ENCODE measurements at regions not wholly inside any gene's neighbourhood (a gene's known extent, or its start where the extent isn't known, plus 50 kb on each side); places are given as distances from the start of the nearest gene placed in this dataset.

DNA sequence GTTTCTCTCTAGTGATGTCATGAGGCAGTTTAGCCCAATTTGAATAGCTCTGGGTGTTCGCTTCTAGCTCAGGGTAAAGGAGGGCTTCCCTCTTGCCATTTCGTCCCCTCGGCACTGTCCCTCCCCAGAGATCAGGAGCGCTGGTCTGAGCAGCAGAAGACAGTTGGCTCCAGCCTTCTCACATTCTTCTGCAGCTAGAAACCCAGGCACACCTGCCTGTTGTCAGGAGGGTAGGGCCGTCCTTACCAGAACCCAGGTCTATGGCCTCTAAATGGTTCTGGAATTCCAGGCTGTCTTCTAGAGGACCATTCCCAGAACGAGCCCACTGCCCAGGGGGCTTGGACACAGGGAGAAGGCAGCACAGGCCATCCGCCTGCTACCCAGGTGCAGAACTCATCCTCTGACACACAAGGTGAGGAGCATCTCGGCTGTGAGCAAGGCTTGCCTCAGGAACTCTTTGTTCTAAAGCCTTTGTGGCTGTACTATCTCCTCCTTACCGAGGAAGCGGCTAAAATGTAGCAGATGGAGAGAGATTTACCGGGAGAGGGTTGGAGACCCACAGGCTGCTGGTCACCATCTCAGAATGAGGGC lies 255.6 kb upstream of the IRX2 start:
- no peak for DNase-seq (ENCODE audit: low read depth in 1 of 2, low spot score in 1 of 2)
- TF ChIP-seq JUND (IDR thresholded peaks at IDR 0.05; ENCODE audit: low read depth), result no peak
- in situ Hi-C loops (cut with HindIII; ENCODE audit: low pct_unique_long_range_greater_than_20kb, low sequenced_read_pairs), result no loop called here

DNA sequence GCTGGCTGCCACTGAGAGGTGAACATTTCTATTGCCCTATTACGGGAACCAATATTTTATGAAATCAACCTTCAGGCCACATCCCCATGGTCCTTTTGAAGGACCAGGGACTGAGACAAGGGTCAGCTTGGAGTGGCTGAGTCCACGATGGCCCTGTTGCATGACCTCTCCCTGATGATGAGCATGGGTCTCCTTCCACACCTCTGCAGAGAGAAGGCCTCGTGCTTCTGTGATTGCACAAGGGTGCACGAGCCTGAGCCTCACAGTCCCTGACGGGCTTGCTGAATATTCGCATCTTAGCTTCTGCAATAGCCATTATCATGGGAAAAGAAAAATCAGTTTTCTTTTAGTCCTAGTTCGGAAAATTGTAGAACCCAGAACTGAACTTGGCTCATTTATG lies 255.0 kb upstream of the IRX2 start:
- in situ Hi-C loops (cut with HindIII; ENCODE audit: low pct_unique_long_range_greater_than_20kb, low sequenced_read_pairs), result no loop called here
- no peak for TF ChIP-seq JUND (IDR thresholded peaks at IDR 0.05; ENCODE audit: low read depth)
- no peak for DNase-seq (ENCODE audit: low read depth in 1 of 2, low spot score in 1 of 2)

DNA sequence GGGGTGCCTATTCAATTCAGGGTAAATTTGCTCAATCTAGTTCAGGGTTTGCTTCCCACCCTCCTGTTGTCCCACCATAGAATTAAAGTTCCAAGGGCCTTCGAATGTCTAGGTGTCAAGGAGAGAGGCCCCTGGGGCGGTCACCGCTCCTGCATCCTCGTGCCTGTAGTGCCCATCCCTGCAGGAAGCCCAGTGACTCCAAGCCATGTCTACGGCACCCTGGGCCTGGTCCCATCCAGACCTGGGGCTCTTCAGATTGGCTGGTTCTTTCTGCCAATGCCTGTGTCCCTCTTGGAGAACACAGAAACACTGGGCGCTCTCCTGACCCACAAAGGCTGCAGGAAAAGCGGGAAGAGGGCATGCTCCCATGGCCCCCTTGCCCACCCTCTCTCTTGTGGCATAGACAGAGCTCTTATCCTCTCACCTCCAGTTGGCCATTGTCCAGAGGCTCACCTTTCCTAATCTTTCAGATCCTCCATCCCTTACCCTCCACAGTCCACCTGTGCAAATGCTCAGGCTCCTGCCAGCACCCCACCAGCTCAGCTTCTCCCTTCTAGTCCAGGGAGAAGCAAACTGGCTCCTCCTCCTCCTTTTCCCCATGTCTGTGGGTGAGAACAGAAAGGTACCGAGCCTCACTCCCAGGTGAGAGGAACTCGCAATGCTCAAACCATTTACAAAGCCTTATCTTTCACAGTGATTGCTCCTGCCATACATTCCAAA lies 253.0 kb upstream of the IRX2 start:
- DNase-seq (ENCODE audit: low read depth in 1 of 2, low spot score in 1 of 2), result no peak
- in situ Hi-C loops (cut with HindIII; ENCODE audit: low pct_unique_long_range_greater_than_20kb, low sequenced_read_pairs), result no loop called here
- TF ChIP-seq JUND (IDR thresholded peaks at IDR 0.05; ENCODE audit: low read depth), result no peak

DNA sequence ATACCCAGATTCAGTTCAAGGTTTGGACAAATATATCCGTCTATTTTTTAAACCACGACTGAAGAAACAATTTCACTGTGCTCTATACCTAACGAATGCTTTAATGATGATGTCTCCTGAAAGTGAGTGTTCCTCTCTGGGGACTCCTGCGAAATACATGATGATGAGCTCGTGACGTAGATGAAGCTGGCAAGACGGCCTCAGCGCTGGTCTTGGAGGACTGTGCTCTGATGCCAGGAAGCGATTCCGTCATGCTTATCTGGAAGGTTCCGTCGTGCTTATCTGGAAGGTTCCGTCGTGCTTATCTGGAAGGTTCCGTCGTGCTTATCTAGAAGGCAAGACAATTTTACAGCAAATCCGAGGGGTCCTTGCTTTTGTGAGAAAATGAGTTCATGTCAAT lies 250.8 kb upstream of the IRX2 start:
- DNase-seq (ENCODE audit: low read depth in 1 of 2, low spot score in 1 of 2), result no peak
- no peak for TF ChIP-seq JUND (IDR thresholded peaks at IDR 0.05; ENCODE audit: low read depth)
- in situ Hi-C loops (cut with HindIII; ENCODE audit: low pct_unique_long_range_greater_than_20kb, low sequenced_read_pairs), result no loop called here

DNA sequence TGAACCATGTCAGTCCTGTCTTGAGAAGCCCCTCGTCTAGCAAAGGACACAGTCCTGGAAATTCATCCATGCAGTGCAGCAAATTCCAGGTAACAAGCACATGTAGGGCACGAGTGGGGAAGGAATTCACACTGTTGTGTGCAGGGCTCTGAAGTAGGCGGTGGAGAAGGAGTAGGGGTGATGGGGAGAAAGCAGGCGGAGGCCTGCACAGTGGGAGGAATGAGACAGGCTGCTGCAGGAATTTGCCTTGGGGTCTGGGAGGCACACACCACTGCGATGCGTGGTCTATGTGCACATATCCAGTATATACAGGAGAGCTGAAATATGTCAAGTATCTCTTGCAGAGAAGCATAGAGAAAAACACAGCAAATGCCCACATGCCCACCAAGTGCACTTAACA lies 249.2 kb upstream of the IRX2 start:
- TF ChIP-seq JUND (IDR thresholded peaks at IDR 0.05; ENCODE audit: low read depth), result no peak
- in situ Hi-C loops (cut with HindIII; ENCODE audit: low pct_unique_long_range_greater_than_20kb, low sequenced_read_pairs), result no loop called here
- DNase-seq (ENCODE audit: low read depth in 1 of 2, low spot score in 1 of 2), result no peak

DNA sequence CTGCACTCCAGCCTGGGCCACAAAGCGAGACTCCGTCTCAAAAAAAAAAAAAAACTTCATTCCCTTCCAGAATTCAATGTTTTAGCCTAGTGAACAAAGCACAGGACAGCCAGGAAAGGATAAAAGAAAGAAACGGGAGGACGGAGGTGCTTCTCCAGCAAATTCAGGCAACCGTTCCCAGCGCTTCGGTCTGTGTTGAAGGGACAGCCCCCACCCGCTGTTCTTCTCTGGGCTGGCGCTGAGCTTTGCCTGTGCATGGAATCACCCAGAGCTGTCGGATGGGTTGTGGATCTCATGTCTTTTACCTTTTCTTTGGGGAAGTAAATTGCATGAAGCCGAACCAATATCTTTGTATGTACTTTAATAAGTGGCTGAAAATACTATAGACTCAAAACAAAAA lies 248.4 kb upstream of the IRX2 start:
- DNase-seq (ENCODE audit: low read depth in 1 of 2, low spot score in 1 of 2), result no peak
- in situ Hi-C loops (cut with HindIII; ENCODE audit: low pct_unique_long_range_greater_than_20kb, low sequenced_read_pairs), result no loop called here
- no peak for TF ChIP-seq JUND (IDR thresholded peaks at IDR 0.05; ENCODE audit: low read depth)

DNA sequence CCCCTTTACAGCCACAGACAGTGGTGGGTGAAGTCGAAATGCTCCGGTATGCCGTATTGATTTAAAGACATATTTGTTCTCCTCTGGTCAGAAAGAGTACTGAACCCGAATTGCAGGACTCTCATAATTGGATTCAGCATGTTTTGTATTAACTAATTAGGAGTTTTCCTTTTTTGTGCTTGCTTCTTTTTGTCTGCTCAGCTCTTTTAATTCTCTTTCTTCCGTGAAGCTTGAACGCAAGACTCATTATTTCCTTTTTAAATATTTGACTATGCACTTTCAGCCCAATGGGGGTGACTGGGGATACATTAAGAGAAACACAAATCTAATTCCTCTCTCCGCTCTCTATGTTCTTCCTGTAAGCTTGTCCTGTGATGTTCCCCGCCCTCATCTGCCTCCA lies 246.6 kb upstream of the IRX2 start:
- no peak for TF ChIP-seq JUND (IDR thresholded peaks at IDR 0.05; ENCODE audit: low read depth)
- in situ Hi-C loops (cut with HindIII; ENCODE audit: low pct_unique_long_range_greater_than_20kb, low sequenced_read_pairs), result no loop called here
- no peak for DNase-seq (ENCODE audit: low read depth in 1 of 2, low spot score in 1 of 2)

DNA sequence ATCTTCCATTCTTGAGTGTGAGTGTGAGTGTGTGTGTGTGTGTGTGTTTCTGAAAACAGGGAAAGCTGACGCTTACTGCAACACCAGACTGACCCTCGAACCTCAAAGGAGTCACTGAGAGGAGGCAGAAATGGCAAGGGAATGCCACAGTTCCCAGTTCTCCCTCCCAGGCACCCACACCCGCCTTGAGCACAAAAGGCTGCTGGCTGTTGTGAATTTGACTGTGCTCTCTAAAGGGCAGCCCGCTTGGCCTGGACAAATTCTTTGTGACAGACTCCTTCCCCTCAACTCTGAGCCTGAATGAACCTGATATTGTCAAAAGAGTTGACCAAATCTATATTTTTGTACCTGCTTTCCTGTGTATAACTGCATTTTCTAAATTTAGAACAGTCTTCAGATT lies 245.7 kb upstream of the IRX2 start:
- no peak for DNase-seq (ENCODE audit: low read depth in 1 of 2, low spot score in 1 of 2)
- in situ Hi-C loops (cut with HindIII; ENCODE audit: low pct_unique_long_range_greater_than_20kb, low sequenced_read_pairs), result no loop called here
- TF ChIP-seq JUND (IDR thresholded peaks at IDR 0.05; ENCODE audit: low read depth), result no peak

DNA sequence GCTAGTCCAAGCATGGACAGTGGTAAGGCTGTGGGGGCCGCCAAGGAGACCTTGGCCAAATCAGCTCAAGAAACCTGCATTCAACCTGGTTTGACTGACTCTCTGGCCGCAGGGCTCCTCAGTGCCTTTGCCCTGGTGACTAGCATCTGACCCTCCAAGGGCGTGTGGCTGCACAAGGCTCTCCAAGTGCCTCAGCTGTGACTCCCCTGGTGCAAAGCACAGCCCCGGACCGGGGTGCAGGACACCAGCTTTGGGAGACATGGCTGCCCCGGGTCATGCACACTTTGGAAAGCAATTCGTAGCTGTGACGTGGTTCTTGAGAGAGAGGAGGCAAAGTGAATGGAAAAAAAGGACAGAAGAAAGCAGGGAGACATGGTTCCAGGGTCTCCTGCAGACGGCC lies 245.2 kb upstream of the IRX2 start:
- no peak for TF ChIP-seq JUND (IDR thresholded peaks at IDR 0.05; ENCODE audit: low read depth)
- no peak for DNase-seq (ENCODE audit: low read depth in 1 of 2, low spot score in 1 of 2)
- in situ Hi-C loops (cut with HindIII; ENCODE audit: low pct_unique_long_range_greater_than_20kb, low sequenced_read_pairs), result no loop called here

DNA sequence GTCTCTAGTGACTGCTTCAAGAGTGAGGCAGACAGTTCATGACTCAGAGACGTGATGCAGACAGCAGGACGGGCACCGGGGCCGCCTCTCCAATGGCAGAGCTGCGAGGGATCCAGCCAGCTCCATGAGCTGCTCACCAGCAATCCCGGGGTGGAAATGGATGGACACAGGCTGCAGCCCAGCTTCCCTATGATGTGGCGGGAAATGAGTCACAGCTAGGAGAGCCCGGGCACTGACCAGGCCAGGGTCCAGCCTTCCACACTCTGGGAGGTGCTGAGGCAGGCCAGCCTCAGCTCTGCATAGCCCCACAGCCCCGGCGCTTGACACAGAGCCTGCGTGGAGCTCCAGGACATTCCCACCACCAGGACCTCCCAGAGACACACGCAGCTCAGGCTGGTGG lies 244.8 kb upstream of the IRX2 start:
- no peak for DNase-seq (ENCODE audit: low read depth in 1 of 2, low spot score in 1 of 2)
- in situ Hi-C loops (cut with HindIII; ENCODE audit: low pct_unique_long_range_greater_than_20kb, low sequenced_read_pairs), result no loop called here
- TF ChIP-seq JUND (IDR thresholded peaks at IDR 0.05; ENCODE audit: low read depth), result no peak

DNA sequence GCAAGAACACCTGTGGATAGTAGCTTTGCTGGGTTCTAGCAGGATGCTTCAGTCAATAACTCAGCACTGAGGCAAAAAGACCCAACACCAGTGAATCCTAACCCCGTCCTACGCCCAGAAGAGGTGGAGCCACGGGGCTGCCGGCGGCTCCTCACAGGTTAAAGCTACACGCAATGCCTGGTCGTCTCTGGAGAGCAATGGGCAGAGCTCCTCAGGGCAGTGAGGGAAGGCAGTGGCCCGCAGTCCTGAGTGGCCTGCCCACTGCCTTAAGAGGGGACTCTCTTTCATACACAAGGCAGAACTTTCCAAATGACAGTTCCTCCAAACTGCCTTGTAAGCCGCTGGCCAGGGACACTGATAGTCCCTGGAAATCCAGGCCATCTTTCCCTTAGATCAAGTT lies 244.2 kb upstream of the IRX2 start:
- TF ChIP-seq JUND (IDR thresholded peaks at IDR 0.05; ENCODE audit: low read depth), result no peak
- DNase-seq (ENCODE audit: low read depth in 1 of 2, low spot score in 1 of 2), result no peak
- in situ Hi-C loops (cut with HindIII; ENCODE audit: low pct_unique_long_range_greater_than_20kb, low sequenced_read_pairs), result no loop called here

DNA sequence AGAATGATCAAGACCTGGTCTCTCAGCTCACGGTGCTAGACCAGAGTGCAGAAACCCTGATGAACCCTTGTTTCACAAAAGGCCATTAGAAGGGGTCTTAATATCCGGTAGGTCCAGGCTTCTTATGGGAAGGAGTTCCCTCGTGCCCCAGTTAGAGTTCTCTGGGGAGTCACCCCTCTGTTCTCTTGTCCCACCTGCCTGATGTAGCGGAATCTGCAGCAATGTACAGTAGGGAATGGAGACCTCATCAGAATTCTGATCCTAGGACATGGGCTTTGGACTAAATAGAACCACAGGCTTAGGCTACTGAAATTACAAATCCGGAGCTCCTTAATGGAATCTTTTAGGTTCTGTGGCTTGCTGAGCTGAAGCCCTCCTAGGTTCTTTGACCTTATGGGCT lies 243.6 kb upstream of the IRX2 start:
- DNase-seq (ENCODE audit: low read depth in 1 of 2, low spot score in 1 of 2), result no peak
- TF ChIP-seq JUND (IDR thresholded peaks at IDR 0.05; ENCODE audit: low read depth), result no peak
- in situ Hi-C loops (cut with HindIII; ENCODE audit: low pct_unique_long_range_greater_than_20kb, low sequenced_read_pairs), result no loop called here

DNA sequence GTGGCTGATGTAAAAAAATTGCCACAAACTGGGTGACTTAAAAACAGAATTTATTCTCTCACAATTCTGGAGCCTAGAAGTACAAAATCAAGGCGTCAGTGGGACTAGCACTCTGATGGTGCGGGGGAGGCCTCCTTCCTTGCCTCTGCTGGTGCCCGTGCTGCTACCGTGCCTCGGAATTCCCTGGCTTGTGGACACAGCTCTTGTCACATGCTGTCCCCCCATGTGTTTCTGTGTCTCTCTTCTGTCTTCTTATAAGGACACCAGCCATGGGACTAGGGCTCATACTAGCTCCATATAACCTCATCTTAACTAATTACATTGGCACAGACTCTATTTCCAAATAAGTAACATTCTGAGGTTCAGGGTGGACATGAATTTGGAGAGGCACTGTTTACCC lies 242.3 kb upstream of the IRX2 start:
- in situ Hi-C loops (cut with HindIII; ENCODE audit: low pct_unique_long_range_greater_than_20kb, low sequenced_read_pairs), result no loop called here
- no peak for DNase-seq (ENCODE audit: low read depth in 1 of 2, low spot score in 1 of 2)
- TF ChIP-seq JUND (IDR thresholded peaks at IDR 0.05; ENCODE audit: low read depth), result no peak

DNA sequence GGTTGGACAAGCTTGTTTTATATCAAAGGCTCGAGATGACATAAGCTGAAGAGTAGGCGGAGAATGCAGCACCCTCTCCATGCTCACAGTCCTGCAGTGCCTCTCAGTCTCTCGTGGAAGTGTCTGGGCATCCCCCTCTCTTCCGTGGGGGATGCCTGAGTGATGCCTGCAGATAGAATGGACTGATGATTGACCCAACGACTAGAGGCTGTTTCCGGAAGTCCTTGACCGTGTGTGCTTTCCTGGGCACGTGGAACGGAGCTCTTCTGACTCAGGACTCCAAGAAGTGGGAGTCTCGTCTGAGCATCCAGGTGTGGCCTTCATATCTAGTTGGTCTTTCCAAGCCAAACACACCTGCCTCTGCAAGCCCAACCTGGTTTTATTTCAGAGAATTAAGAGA lies 241.8 kb upstream of the IRX2 start:
- in situ Hi-C loops (cut with HindIII; ENCODE audit: low pct_unique_long_range_greater_than_20kb, low sequenced_read_pairs), result no loop called here
- no peak for TF ChIP-seq JUND (IDR thresholded peaks at IDR 0.05; ENCODE audit: low read depth)
- no peak for DNase-seq (ENCODE audit: low read depth in 1 of 2, low spot score in 1 of 2)

Measured in T47D (cell line).